ENCODE measurements at regions not wholly inside any gene's neighbourhood (a gene's known extent, or its start where the extent isn't known, plus 50 kb on each side); places are given as distances from the start of the nearest gene placed in this dataset.

- no peaks in the 10 kb centered on the region for H3K27me3 ChIP-seq
Observed at GRCh38 chr11:109150581-109150980, 271.4 kb upstream of the C11orf87 start.

GRCh38 chr11:109153836-109154235 is 268.2 kb upstream of the C11orf87 start:
- H3K4me1 ChIP-seq, result no peaks in the 10 kb centered on the region
- H3K27ac ChIP-seq, result no peak overlapping the region
- intact Hi-C loops (cut with DNase I; ENCODE audit: low total_unique reads), result no loop called here
- DNase-seq, result no peak
- H3K36me3 ChIP-seq, result no peaks in the 10 kb centered on the region
- H3K27me3 ChIP-seq, result no peaks in the 10 kb centered on the region
- TF ChIP-seq EP300 (IDR thresholded peaks at IDR 0.05; ENCODE audit: low read depth) (no peak), POLR2AphosphoS5 (IDR thresholded peaks at IDR 0.05) (no peak), POLR2A (IDR thresholded peaks at IDR 0.05) (no peak), CTCF (IDR thresholded peaks at IDR 0.05) (no peak)
- no peaks in the 10 kb centered on the region for H3K9me3 ChIP-seq
- in situ Hi-C loops (cut with MboI; ENCODE audit: low pct_ligation_motif_present in 1 of 4, low pct_unique_long_range_greater_than_20kb in 1 of 4, low sequenced_read_pairs in 3 of 4), result no loop called here
- no peak overlapping the region for H3K4me3 ChIP-seq

More at GRCh38 chr11:109150581-109150980, 271.4 kb upstream of the C11orf87 start:
- 34 to 67% methylated on average over 1 to 2 of the region's 2 CpGs for WGBS, 2 donors (ENCODE audit: low coverage in 1 of 2)
- no peak for DNase-seq
- intact Hi-C loops (cut with DNase I; ENCODE audit: low total_unique reads) (no loop called here), in situ Hi-C loops (cut with MboI; ENCODE audit: low pct_ligation_motif_present in 1 of 4, low pct_unique_long_range_greater_than_20kb in 1 of 4, low sequenced_read_pairs in 3 of 4) (no loop called here)
- Histone ChIP-seq H3K9me3 (no peaks in the 10 kb centered on the region), H3K4me1 (no peaks in the 10 kb centered on the region), H3K4me3 (no peak overlapping the region), H3K27ac (no peak overlapping the region), H3K36me3 (no peaks in the 10 kb centered on the region)
- TF ChIP-seq POLR2AphosphoS5 (IDR thresholded peaks at IDR 0.05) (no peak), CTCF (IDR thresholded peaks at IDR 0.05) (no peak), EP300 (IDR thresholded peaks at IDR 0.05; ENCODE audit: low read depth) (no peak), POLR2A (IDR thresholded peaks at IDR 0.05) (no peak)

GRCh38 chr11:109155291-109155690 is 266.7 kb upstream of the C11orf87 start:
- Histone ChIP-seq H3K4me1 (no peaks in the 10 kb centered on the region), H3K9me3 (no peaks in the 10 kb centered on the region), H3K27me3 (no peaks in the 10 kb centered on the region), H3K4me3 (no peak overlapping the region), H3K36me3 (no peaks in the 10 kb centered on the region), H3K27ac (no peak overlapping the region)
- TF ChIP-seq POLR2AphosphoS5 (IDR thresholded peaks at IDR 0.05) (no peak), CTCF (IDR thresholded peaks at IDR 0.05) (no peak), POLR2A (IDR thresholded peaks at IDR 0.05) (no peak), EP300 (IDR thresholded peaks at IDR 0.05; ENCODE audit: low read depth) (no peak)
- intact Hi-C loops (cut with DNase I; ENCODE audit: low total_unique reads), result no loop called here
- in situ Hi-C loops (cut with MboI; ENCODE audit: low pct_ligation_motif_present in 1 of 4, low pct_unique_long_range_greater_than_20kb in 1 of 4, low sequenced_read_pairs in 3 of 4), result no loop called here
- no peak for DNase-seq

GRCh38 chr11:109165035-109165434 is 257.0 kb upstream of the C11orf87 start:
- no peaks in the 10 kb centered on the region for H3K4me1 ChIP-seq
- in situ Hi-C loops (cut with MboI; ENCODE audit: low pct_ligation_motif_present in 1 of 4, low pct_unique_long_range_greater_than_20kb in 1 of 4, low sequenced_read_pairs in 3 of 4), result no loop called here
- H3K9me3 ChIP-seq, result no peaks in the 10 kb centered on the region
- DNase-seq, result no peak
- no peak overlapping the region for H3K27ac ChIP-seq
- WGBS, 2 donors (ENCODE audit: low coverage in 1 of 2), result 74 to 78% methylated on average over 3 of the region's 3 CpGs
- intact Hi-C loops (cut with DNase I; ENCODE audit: low total_unique reads), result no loop called here
- no peaks in the 10 kb centered on the region for H3K27me3 ChIP-seq
- no peaks in the 10 kb centered on the region for H3K36me3 ChIP-seq
- H3K4me3 ChIP-seq, result no peak overlapping the region
- TF ChIP-seq POLR2A (IDR thresholded peaks at IDR 0.05), result no peak
- no peak for TF ChIP-seq CTCF (IDR thresholded peaks at IDR 0.05)
- TF ChIP-seq POLR2AphosphoS5 (IDR thresholded peaks at IDR 0.05), result no peak
- no peak for TF ChIP-seq EP300 (IDR thresholded peaks at IDR 0.05; ENCODE audit: low read depth)

Data from transverse colon (tissue), 4 donors.